A673 (cell line): ENCODE measurements at regions not wholly inside any gene's neighbourhood (a gene's known extent, or its start where the extent isn't known, plus 50 kb on each side); places are given as distances from the start of the nearest gene placed in this dataset.

ENCODE experiments used
- CTCF ChIP-seq: fragments of 300-800, 200-600 bp; sonication (generic); conservative IDR thresholded peaks from 2 replicates; pipeline ENCODE4 v1.5.1; 2017; ENCODE audit warnings: low read depth, mild to moderate bottlenecking, antibody characterized with exemption, low read length, moderate library complexity, mixed read lengths
- EZH2 ChIP-seq: fragments of 200-600 bp; sonication (generic); IDR thresholded peaks from 2 replicates; pipeline ENCODE4 v1.6.1; 2017; ENCODE audit warnings: borderline replicate concordance, low read depth, mild to moderate bottlenecking, mixed read lengths, antibody characterized with exemption, low read length; ENCODE audit not compliant: poor library complexity, severe bottlenecking

DNA sequence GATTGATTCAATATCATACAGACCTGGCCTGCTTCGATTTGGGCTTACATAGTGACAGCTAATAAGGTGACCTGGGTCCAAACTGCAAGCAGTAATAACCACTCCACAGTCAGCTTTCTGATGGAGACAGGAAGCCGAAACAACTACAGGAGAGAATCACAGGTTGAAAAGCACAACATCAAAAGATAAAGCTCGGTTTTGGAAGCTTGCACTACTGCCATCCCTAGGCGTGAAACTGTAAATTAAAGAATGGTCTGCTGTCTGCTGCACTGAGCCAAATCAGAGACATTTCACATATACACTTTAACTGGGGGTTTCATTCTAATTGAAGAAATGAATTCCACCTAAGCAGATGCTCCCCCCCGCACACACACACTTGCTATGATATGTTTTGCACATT lies 116.3 kb downstream of the DHX15 start:
- no peak for TF ChIP-seq CTCF
- no peak for TF ChIP-seq EZH2
